Dedifferentiated amniotic fluid mesenchymal stem cell (primary cell): ENCODE measurements at regions not wholly inside any gene's neighbourhood (a gene's known extent, or its start where the extent isn't known, plus 50 kb on each side); places are given as distances from the start of the nearest gene placed in this dataset.

Experiments
- DNase-seq: peaks from one replicate; pipeline ENCODE4 v3.0.0-alpha.2; 2016; ENCODE audit errors: extremely low spot score

DNA sequence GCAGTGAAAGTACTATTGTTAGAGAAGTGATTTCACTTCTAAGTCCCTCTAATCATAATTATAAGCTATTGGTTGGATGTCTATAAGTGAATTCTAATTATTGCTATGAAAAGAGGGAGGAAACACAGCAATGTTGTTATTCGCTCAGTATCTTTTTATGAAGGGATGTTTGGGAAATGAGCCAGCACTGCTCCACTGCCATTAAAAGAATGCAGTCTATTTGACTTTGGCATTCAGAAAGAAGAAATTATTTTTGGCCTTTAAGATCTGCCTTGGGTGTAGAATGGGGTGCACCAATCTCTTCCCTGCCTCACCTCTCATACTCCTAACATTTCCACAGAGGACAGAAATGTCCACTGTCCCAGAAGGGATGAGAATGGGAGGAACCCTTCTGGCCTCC, 332.0 kb downstream of the SPATA31D1 start:
- no peak for DNase-seq

DNA sequence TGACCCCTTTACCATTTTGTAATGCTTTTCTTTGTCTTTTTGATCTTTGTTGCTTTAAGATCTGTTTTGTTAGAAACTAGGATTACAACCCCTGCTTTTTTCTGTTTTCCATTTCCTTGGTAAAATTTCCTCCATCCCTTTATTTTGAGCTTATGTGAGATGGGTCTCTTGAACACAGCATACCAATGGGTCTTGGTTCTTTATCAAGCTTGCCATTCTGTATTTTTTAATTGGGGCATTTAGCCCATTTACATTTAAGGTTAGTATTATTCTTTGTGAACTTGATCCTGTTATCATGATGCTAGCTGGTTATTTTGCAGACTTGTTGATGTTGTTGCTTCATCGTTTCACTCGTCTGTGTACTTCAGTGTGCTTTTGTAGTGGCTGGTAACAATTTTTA, 337.3 kb downstream of the SPATA31D1 start:
- no peak for DNase-seq

DNA sequence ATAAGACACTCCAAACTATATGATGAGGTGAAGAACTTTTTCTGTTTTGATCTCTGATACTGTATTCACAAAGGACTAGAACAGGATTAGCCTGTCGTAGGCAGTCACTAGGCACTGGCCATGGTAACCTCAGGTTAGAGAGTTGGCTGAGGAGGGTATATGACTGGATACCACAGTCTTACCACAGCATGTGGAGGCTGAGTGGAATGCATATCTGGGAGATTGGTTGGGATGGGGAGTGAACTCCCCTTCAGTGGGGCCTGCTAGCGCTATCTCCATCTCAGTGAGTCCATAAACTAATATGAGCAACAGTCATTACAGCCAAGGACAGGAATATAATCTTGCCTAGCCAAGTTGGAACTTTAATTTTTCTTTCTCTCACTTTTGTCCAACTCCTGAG, 339.1 kb downstream of the SPATA31D1 start:
- no peak for DNase-seq

DNA sequence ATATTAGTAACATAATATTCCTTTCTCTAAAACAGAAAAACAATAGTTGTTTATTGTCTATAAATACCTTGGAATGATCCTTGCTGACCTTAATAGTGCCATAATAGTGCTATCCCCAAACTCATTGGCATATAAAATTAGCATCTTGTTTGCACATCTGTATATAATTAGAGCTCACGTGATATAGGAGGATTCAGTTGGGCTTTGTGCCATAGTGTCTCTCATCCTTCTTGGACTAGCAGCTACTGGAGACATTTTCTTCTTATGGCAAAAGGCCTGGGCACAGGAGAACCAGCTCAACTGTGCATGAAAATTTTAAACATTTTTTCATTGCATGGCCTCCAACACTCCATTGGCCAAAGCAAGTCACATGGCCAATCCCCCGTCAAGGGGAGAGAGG, 342.5 kb downstream of the SPATA31D1 start:
- no peak for DNase-seq

- peak; percentile 25 for DNase-seq
Observed at GRCh38 chr9:82332018-82332773, 343.6 kb downstream of the SPATA31D1 start.

DNA sequence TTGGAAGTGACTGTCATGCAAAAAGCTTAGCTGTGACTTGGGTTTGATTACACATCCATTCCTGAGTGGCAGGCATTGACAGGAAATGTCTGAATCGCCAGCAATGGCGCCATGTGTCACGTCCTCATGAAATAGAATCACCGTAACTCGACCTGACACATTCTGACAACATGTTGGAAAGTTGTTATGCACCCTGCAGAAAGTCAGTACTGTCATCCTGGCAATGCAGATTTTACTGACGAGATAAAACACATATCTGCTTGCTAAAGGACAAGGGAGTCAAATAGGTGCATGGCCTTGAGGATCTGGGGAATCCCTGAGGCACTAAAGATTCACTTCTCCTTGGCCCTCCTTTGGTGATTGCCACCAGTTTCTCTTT, 344.2 kb downstream of the SPATA31D1 start:
- DNase-seq: no peak

DNA sequence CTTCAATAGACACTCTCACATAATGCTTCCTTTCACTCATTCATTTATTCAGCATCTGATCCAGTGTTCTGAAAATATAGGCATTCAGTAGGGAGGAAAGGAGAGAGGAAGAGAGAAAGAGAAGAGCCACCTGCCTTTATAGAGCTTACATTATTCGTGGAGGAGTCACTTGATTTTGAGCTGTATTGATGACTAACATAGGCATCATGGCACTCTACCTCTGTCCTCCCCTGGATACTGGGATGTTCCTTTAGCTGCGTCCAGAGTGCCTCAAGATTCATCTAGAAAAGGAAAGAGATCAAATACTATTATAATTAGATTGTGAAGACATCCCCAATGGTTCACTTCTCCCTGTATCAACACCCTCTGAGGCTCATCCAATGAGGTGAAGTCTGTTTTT, 345.1 kb downstream of the SPATA31D1 start:
- DNase-seq: no peak

GRCh38 chr9:82334286-82334685, 345.7 kb downstream of the SPATA31D1 start:
- DNase-seq: no peak

- no peak for DNase-seq
Observed at GRCh38 chr9:82337351-82337750, 348.8 kb downstream of the SPATA31D1 start.

DNA sequence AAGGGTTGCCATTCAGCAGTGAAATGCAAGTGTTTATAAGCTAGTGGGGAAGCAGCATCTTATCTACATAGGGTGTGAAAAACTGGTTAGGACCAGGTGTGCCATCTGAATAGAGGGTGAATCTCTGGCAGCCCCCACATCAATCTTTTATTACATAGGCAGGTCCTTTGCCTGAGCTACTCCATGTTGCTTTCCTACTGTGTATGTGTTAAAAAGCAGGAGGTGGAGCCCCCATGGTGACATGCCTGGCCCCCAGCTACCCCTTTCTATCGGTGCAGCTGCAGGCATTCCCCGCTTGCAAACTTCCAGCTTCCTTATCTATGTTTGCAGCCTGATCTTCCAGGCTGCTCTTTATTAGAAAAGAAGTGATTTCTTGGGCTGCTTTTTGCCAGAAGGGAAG, 353.5 kb downstream of the SPATA31D1 start:
- no peak for DNase-seq

DNA sequence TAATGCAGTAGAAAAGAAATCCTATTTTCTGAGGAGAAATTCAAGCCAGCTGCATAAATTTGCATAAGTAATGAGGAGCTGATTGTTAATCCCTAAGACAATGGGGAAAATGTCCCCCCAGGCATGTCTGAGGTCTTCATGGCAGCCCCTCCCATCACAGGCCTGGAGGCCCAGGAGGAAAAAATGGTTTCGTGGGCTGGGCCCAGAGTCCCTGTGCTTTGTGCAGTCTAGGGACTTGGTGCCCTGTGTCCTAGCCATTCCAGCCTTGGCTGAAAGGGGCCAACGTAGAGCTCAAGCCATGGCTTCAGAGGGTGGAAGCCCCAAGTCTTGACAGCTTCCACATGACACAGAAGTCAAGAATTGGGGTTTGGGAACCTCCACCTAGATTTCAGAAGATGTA, 357.5 kb downstream of the SPATA31D1 start:
- no peak for DNase-seq

GRCh38 chr9:82353631-82354278, 365.2 kb downstream of the SPATA31D1 start:
- no peak for DNase-seq

GRCh38 chr9:82354279-82354659, 365.7 kb downstream of the SPATA31D1 start:
- peak; percentile 61 for DNase-seq

DNA sequence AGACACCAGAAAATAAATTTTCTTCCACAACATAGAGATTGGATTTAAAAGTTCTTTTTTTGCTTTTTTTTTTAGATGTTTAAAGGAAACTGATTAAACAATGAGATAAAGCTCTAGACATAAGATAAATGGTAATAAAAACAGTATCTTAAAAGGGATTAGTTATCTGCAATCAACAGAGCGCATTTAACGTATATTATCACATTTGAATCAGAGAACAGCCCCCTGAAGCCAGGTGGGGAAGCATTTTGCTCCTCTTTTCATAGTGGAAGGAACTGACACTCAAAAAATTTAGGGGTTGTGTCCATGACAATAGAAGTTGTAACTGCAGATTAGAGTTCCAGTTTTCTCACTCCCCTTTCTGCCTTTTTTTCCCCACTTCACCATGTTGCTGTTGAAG, 367.6 kb downstream of the SPATA31D1 start:
- DNase-seq: no peak

DNA sequence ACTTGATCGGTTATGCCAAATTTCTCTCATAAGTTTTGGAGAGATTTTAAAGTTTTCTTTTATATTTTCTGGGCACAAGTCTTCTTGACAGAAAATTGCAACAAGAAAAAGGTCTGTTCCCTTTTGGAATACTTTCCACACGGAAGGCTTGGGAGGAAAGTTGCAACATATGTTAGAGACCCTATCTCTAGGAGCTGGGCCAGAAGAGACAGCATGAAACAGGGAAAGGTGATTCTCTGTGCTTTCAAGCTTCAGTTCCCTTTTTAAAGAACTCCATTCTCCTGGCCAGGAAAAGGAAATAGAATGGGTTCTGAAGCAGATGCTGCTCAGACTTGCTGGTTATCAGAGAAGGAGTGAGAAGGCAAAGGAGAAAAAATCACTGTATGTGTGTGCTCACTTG, 368.3 kb downstream of the SPATA31D1 start:
- no peak for DNase-seq

DNA sequence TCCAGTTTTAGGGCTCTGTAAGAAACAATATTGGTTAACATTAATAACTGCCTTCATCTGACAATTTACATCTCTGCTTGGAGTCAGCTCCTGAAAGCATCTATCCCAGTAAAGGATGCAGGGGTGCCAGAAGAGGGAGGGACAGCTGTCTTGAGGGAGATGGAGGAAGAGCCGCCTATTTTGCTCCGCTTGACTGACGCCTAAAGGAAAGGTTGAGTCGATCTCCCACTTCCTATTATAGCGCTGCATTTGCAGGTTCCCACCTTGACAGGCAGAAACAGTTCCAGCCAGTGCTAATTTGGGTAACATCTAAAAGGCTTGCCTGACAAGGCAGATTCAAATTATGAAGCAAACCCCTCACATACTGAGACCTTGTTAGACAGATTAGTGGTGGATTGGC, 374.6 kb downstream of the SPATA31D1 start:
- no peak for DNase-seq

DNA sequence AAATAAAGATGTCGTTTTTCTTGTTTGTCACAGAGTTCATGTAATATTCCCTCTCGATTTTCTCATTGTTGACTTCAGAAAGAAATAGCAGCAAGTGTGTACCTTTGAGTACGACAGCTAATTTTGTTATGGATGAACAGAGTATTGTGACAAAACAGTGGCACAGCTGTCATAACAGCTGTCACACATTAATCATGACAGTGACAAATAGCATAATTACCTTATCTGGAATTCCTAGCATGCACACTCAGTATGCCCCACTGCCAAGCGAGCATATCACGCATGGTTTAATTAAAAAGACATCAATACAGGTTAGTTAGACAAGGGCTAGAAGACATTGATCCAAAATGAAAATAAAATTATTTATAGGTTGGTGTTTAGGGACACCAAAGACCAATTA, 375.1 kb downstream of the SPATA31D1 start:
- no peak for DNase-seq

DNA sequence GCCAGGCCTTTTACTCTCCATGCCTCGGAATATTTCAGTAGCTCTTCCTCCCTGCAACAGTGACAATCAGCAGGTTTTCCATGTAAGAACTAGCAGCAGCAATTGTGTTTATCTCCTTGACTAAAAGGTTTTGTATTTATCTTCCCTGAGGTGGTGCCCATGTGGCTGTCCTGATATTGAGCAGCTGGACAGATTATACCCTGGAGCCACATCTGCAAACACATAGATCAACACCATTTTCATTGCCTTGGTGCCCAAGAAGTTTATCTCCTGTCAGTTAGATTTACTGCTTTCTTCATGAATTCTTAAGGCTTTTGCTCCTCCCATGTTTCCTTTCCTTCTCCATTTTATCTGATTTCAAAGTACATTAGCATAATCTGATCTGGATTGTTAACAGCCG, 378.4 kb downstream of the SPATA31D1 start:
- no peak for DNase-seq

DNA sequence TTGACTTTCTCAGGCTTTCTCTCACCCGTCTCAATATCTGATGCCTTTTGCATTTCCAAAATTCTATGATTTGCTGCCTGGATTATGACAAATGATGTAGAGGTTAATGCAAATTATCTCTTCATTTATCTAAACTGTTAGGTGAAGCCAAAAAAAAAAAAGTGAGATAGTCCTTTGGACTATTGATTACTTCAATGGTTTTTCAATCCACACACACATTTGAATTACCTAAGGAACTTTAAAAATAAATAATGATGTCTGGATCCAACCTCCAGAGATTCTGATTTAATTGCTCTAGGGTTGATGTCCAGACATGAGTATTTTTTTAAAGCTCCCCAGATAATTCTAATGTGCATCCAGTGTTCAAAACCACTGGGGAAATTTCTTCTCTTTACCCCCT, 379.4 kb downstream of the SPATA31D1 start:
- DNase-seq: no peak

GRCh38 chr9:82369251-82369945, 380.8 kb downstream of the SPATA31D1 start:
- DNase-seq: no peak

- no peak for DNase-seq
Observed at GRCh38 chr9:82375041-82375440, 386.5 kb downstream of the SPATA31D1 start.

DNA sequence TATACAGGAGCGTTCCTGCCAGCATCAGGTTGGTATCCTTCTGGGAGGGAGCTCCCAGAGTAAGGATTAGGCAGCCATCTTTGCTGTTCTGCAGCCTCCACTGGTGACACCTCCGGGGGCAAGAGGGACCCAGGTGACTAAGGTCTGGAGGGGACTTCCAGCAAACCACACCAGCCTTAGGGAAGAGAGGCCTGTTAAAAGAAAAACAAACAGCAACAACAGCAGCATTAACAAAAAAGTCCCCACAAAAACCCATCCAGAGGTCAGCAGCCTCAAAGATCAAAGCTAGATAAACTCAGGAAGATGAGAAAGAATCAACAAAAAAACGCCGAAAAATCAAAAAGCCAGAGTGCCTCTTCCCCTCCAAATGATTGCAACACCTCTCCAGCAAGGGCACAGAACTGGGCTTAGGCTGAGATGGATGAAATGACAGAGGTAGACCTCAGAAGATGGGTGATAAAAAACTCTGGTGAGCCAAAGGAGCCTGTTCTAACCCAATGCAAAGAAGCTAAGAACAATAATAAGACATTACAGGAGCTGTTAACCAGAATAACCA, 388.2 kb downstream of the SPATA31D1 start:
- no peak for DNase-seq
